K562 (cell line): ENCODE measurements at regions not wholly inside any gene's neighbourhood (a gene's known extent, or its start where the extent isn't known, plus 50 kb on each side); places are given as distances from the start of the nearest gene placed in this dataset.

Experiments used
- ATAC-seq: fragments of 200-7000 bp; cut with Tn5 transposase; 3 replicates; pipeline ENCODE4 v1.9.1; 2020; ENCODE audit warnings: moderate library complexity
- BruUV-seq: library from RNA; stranded (reverse); fragments of 400-500 nt; replicated peaks from 2 replicates; lab custom pipeline; 2021; lab: Mats Ljungman, UMichigan
- CTCF ChIA-PET: fragments of 300-600 bp; formaldehyde crosslinking; extraction: SDS; loops from one replicate; lab custom pipeline; 2021; ENCODE audit warnings: low intra/inter-chr PET ratio; lab: Yijun Ruan, JAX
- POLR2A ChIA-PET: fragments of 300-600, 350-650 bp; sonication (Branson Sonifier 250); formaldehyde crosslinking; extraction: SDS; loops from one replicate; lab custom pipeline; 2021; ENCODE audit warnings: antibody characterized with exemption, inconsistent platforms; lab: Yijun Ruan, JAX
- DNase-seq, 4 experiments: peaks; one replicate each; pipeline versions ENCODE4 v3.0.0 to v3.0.0-alpha.2; 2011 to 2018; ENCODE audit warnings: low spot score in 3 of 4, mixed read lengths in 3 of 4; ENCODE audit errors: extremely low read depth in 1 of 4
- FAIRE-seq: peaks from 2 replicates; lab custom pipeline; 2011; peaks lifted over from hg19 to GRCh38; lab: Jason Lieb, UNC
- H2AFZ ChIP-seq: 2 replicates; pipeline ENCODE4 v1.6.0; 2011; ENCODE audit warnings: low read depth, low read length, control low read depth, inconsistent platforms
- H3K27ac ChIP-seq: fragments of 200-600 bp; 3 replicates; pipeline ENCODE4 v1.8.0; 2011; ENCODE audit warnings: low read depth, mild to moderate bottlenecking, control low read depth, inconsistent platforms, low read length, moderate library complexity, mixed read lengths; ENCODE audit errors: extremely low read depth
- H3K27me3 ChIP-seq, 2 experiments: fragments of 300-600 bp in 1 of 2; 2 replicates in 1 of 2; 3 replicates in 1 of 2; pipeline versions ENCODE4 v1.6.0 to v1.8.0; 2011; ENCODE audit warnings: inconsistent platforms in 2 of 2, low read length in 2 of 2, mild to moderate bottlenecking in 1 of 2, mixed read lengths in 1 of 2, moderate library complexity in 1 of 2; ENCODE audit not compliant: control insufficient read depth in 2 of 2, insufficient read depth in 2 of 2
- H3K36me3 ChIP-seq: fragments of 300-600 bp; 3 replicates; pipeline ENCODE4 v1.8.0; 2011; ENCODE audit warnings: mild to moderate bottlenecking, low read length, inconsistent platforms; ENCODE audit not compliant: control insufficient read depth, insufficient read depth
- H3K4me1 ChIP-seq, 2 experiments: fragments of 200-600 bp in 1 of 2; replicated peaks in 1 of 2; 2 replicates in 1 of 2; 3 replicates in 1 of 2; pipeline versions ENCODE4 v1.5.1 to v1.8.0; 2011; ENCODE audit warnings: inconsistent platforms in 2 of 2, low read length in 2 of 2, mild to moderate bottlenecking in 1 of 2, mixed read lengths in 1 of 2, moderate library complexity in 1 of 2; ENCODE audit not compliant: control insufficient read depth in 2 of 2, insufficient read depth in 2 of 2
- H3K4me2 ChIP-seq: 2 replicates; pipeline ENCODE4 v1.6.1; 2011; ENCODE audit warnings: low read length, control low read depth, inconsistent platforms, mixed read lengths; ENCODE audit not compliant: insufficient read depth
- H3K4me3 ChIP-seq: fragments of 200-600 bp; sonication (generic), shearing (Covaris generic); 2 replicates; pipeline ENCODE4 v1.5.1; 2016; ENCODE audit warnings: control low read depth, inconsistent platforms
- H3K79me2 ChIP-seq: fragments of 200-600 bp; 3 replicates; pipeline ENCODE4 v1.8.0; 2011; ENCODE audit warnings: low read length, inconsistent platforms; ENCODE audit not compliant: control insufficient read depth, insufficient read depth
- H3K9ac ChIP-seq, 2 experiments: 2 replicates each; pipeline versions ENCODE4 v1.6.0 to v1.6.1; 2011; ENCODE audit warnings: low read depth in 2 of 2, low read length in 2 of 2, control low read depth in 1 of 2, inconsistent platforms in 1 of 2, mild to moderate bottlenecking in 1 of 2, mixed read lengths in 1 of 2; ENCODE audit not compliant: insufficient read depth in 1 of 2
- H3K9me1 ChIP-seq: one replicate; pipeline ENCODE4 v1.6.0; 2011; ENCODE audit warnings: inconsistent platforms, mild to moderate bottlenecking, low read length, moderate library complexity; ENCODE audit not compliant: control insufficient read depth, insufficient read depth
- H3K9me3 ChIP-seq: replicated peaks from 2 replicates; pipeline ENCODE4 v1.5.1; 2011; ENCODE audit warnings: low read depth, low read length, inconsistent platforms; ENCODE audit not compliant: control insufficient read depth, insufficient read depth
- H4K20me1 ChIP-seq: replicated peaks from 2 replicates; pipeline ENCODE4 v1.6.1; 2011; ENCODE audit warnings: low read length, inconsistent platforms, mixed read lengths; ENCODE audit not compliant: control insufficient read depth, insufficient read depth
- CEBPG ChIP-seq, 3 experiments: fragments of 200-800 bp in 1 of 3; sonication (Bioruptor generic) in 1 of 3; sonication (generic) in 1 of 3; formaldehyde crosslinking in 1 of 3; IDR thresholded peaks in 2 of 3; conservative IDR thresholded peaks in 1 of 3; 2 replicates each; pipeline versions ENCODE4 v1.6.1 to v1.8.0; 2016 to 2022; ENCODE audit warnings: missing compliant biosample characterization in 2 of 3, missing genetic modification characterization in 2 of 3, mild to moderate bottlenecking in 1 of 3, missing genetic modification reagents in 1 of 3
- RAD51 ChIP-seq: fragments of 450-650 bp; IDR thresholded peaks from 2 replicates; pipeline ENCODE4 v1.7.1; 2016; ENCODE audit warnings: low read depth, mild to moderate bottlenecking, borderline replicate concordance
- ZNF212 ChIP-seq: fragments of 450-650 bp; formaldehyde crosslinking; IDR thresholded peaks from 2 replicates; pipeline ENCODE4 v1.4.0; 2020; ENCODE audit warnings: mild to moderate bottlenecking
- WGBS: fragments of 100-300 bp; shearing (Covaris generic); methylation state at CpG from one replicate; pipeline ENCODE4 v1.1.6; 2016; ENCODE audit warnings: low coverage, mixed read lengths; ENCODE audit not compliant: insufficient coverage; ENCODE audit errors: missing lambda C conversion rate; 5-methylcytosine and 5-hydroxymethylcytosine counted together
- in situ Hi-C: fragments of 300-500 bp; cut with MboI; formaldehyde crosslinking; loops from 4 replicates; pipeline ENCODE4 v1.15.0; 2018; ENCODE audit warnings: inconsistent platforms, mixed read lengths
- intact Hi-C: fragments of 100-400 bp; cut with micrococcal nuclease; formaldehyde crosslinking; loops from 2 replicates; pipeline ENCODE4 v1.14.2; 2022
- TF ChIP-seq, protein P1 (sequence below): fragments of 250-450 bp; sonication (Bioruptor Pico); IDR thresholded peaks from 2 replicates; pipeline ENCODE4 v1.4.0; 2020
- TF ChIP-seq, protein P2 (sequence below): fragments of 250-450 bp; sonication (Bioruptor Pico); IDR thresholded peaks from 2 replicates; pipeline ENCODE4 v1.8.0; 2021; ENCODE audit warnings: borderline replicate concordance, mild to moderate bottlenecking, moderate library complexity; ENCODE audit not compliant: poor library complexity, severe bottlenecking

DNA sequence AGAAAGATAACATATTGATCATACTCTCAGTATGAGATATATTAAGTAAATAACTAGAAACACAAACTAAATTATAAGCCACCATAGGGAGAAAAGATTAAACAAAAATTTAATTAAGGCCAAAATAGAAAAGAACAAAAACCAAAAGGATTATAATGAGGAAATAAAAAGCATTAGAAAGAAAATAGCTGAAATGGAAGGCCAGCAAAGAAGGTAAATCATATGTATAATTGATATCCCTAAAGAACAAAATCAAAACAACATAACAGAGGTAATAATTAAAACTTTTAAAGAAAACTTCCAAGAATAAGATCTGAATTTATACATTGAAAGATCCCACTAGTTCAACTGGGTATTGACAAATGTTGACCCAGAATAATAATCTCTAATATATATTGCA is 453.0 kb downstream of the LRRIQ3 start (continued):
- TF ChIP-seq, protein P1, sequence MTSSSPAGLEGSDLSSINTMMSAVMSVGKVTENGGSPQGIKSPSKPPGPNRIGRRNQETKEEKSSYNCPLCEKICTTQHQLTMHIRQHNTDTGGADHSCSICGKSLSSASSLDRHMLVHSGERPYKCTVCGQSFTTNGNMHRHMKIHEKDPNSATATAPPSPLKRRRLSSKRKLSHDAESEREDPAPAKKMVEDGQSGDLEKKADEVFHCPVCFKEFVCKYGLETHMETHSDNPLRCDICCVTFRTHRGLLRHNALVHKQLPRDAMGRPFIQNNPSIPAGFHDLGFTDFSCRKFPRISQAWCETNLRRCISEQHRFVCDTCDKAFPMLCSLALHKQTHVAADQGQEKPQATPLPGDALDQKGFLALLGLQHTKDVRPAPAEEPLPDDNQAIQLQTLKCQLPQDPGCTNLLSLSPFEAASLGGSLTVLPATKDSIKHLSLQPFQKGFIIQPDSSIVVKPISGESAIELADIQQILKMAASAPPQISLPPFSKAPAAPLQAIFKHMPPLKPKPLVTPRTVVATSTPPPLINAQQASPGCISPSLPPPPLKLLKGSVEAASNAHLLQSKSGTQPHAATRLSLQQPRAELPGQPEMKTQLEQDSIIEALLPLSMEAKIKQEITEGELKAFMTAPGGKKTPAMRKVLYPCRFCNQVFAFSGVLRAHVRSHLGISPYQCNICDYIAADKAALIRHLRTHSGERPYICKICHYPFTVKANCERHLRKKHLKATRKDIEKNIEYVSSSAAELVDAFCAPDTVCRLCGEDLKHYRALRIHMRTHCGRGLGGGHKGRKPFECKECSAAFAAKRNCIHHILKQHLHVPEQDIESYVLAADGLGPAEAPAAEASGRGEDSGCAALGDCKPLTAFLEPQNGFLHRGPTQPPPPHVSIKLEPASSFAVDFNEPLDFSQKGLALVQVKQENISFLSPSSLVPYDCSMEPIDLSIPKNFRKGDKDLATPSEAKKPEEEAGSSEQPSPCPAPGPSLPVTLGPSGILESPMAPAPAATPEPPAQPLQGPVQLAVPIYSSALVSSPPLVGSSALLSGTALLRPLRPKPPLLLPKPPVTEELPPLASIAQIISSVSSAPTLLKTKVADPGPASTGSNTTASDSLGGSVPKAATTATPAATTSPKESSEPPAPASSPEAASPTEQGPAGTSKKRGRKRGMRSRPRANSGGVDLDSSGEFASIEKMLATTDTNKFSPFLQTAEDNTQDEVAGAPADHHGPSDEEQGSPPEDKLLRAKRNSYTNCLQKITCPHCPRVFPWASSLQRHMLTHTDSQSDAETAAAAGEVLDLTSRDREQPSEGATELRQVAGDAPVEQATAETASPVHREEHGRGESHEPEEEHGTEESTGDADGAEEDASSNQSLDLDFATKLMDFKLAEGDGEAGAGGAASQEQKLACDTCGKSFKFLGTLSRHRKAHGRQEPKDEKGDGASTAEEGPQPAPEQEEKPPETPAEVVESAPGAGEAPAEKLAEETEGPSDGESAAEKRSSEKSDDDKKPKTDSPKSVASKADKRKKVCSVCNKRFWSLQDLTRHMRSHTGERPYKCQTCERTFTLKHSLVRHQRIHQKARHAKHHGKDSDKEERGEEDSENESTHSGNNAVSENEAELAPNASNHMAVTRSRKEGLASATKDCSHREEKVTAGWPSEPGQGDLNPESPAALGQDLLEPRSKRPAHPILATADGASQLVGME (CRISPR knock-in tag): no peak
- TF ChIP-seq RAD51 (no peak), ZNF212 (CRISPR knock-in tag) (no peak)

DNA sequence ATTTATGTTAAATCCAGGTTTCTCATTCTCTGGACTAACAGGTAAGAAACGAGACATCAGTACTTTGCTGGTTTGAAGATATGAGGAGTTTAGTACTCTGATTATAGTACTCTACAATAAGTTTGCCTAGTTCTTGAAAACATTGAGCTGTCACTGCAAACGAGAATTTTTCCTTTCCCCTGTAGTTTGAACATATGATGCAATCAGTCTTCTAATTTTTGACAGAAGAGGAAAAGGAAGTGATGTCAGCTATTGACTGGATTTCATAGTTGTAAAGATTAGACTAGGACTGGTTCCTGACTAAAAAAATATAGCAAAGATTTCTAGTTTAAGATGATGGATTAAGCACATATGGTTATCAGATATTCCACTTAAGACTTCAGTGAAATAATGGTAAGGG is 461.9 kb downstream of the LRRIQ3 start:
- no peaks in the 10 kb centered on the region for H3K4me1 ChIP-seq
- no peaks in the 10 kb centered on the region for H3K79me2 ChIP-seq
- H3K9me1 ChIP-seq: no peaks in the 10 kb centered on the region
- ChIA-PET CTCF (no interaction called here), POLR2A (no interaction called here)
- TF ChIP-seq, protein P2, sequence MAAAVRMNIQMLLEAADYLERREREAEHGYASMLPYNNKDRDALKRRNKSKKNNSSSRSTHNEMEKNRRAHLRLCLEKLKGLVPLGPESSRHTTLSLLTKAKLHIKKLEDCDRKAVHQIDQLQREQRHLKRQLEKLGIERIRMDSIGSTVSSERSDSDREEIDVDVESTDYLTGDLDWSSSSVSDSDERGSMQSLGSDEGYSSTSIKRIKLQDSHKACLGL (CRISPR knock-in tag): no peak
- TF ChIP-seq CEBPG (CRISPR knock-in tag; IDR thresholded peaks at IDR 0.05) (no peak), CEBPG (tag; conservative IDR thresholded peaks at IDR 0.05 in 1 of 2, IDR thresholded peaks at IDR 0.05 in 1 of 2) (peak in 1 of 2 experiments; percentile 58; a peak in 1 of 4 replicates)
- 0% methylated on average over 2 of the region's 2 CpGs for whole genome bisulfite sequencing
- ATAC-seq: no peak
- H3K27me3 ChIP-seq: no peaks in the 10 kb centered on the region
- intact Hi-C loops: no loop called here
- no peak overlapping the region for H3K4me3 ChIP-seq
- in situ Hi-C loops: no loop called here
- H3K9me3 ChIP-seq: no peaks in the 10 kb centered on the region
- DNase-seq: no peak
- no peak for FAIRE-seq
- no peaks in the 10 kb centered on the region for H3K36me3 ChIP-seq
- H3K4me2 ChIP-seq: no peak overlapping the region
- no TSS peak for BruUV-seq
- no peak overlapping the region for H2AFZ ChIP-seq
- H4K20me1 ChIP-seq: no peaks in the 10 kb centered on the region
- no peak overlapping the region for H3K27ac ChIP-seq
- H3K9ac ChIP-seq: no peak overlapping the region
